HG03575 (cell line): ENCODE measurements at regions not wholly inside any gene's neighbourhood (a gene's known extent, or its start where the extent isn't known, plus 50 kb on each side); places are given as distances from the start of the nearest gene placed in this dataset.
"Not testable (repeated sequence)": the region's sequence is repeated elsewhere in the genome, so short reads cannot be mapped to it uniquely, and the experiment has no call there.

Experiments used
- ATAC-seq: cut with Tn5 transposase; IDR thresholded peaks from one replicate; pipeline ENCODE4 v1.9.1; 2021; ENCODE audit not compliant: unreplicated experiment, insufficient number of reproducible peaks, low FRiP score; ENCODE audit errors: extremely low read depth

GRCh38 chr5:87524217-87524616 is 111.5 kb upstream of the CCNH start:
- no peak for ATAC-seq

DNA sequence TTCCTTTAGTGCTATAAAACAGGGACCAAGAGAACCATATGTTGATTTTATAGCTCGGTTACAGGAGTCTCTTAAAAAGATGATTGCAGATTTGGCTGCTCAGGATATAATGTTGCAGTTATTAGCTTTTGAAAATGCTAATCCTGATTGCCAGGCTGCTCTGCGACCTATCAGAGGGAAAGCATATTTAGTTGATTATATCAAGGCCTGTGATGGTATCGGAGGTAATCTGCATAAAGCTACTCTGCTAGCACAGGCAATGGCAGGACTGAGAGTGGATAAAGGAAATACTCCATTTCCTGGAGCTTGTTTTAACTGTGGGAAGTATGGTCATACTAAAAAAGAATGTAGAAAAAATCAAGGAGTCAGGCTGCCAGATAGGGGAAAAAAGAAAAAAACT is 99.0 kb upstream of the CCNH start:
- not testable (repeated sequence) for ATAC-seq

DNA sequence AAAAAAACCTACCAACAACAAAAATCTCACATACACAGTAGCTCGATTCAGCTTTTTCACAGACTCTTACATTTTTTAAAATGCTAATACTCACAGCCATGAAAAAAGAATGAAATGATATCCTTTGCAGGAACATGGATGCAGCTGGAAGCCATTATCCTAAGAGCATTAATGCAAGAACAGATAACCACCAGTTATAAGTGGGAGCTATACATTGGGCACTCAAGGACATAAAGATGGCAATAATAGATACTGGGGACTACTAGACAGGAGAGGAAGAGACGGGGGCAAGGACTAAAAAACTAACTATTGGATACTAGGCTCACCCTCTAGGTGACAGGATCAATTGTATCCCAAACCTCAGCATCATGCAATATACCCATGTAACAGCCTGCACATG is 90.3 kb upstream of the CCNH start:
- ATAC-seq: no peak

DNA sequence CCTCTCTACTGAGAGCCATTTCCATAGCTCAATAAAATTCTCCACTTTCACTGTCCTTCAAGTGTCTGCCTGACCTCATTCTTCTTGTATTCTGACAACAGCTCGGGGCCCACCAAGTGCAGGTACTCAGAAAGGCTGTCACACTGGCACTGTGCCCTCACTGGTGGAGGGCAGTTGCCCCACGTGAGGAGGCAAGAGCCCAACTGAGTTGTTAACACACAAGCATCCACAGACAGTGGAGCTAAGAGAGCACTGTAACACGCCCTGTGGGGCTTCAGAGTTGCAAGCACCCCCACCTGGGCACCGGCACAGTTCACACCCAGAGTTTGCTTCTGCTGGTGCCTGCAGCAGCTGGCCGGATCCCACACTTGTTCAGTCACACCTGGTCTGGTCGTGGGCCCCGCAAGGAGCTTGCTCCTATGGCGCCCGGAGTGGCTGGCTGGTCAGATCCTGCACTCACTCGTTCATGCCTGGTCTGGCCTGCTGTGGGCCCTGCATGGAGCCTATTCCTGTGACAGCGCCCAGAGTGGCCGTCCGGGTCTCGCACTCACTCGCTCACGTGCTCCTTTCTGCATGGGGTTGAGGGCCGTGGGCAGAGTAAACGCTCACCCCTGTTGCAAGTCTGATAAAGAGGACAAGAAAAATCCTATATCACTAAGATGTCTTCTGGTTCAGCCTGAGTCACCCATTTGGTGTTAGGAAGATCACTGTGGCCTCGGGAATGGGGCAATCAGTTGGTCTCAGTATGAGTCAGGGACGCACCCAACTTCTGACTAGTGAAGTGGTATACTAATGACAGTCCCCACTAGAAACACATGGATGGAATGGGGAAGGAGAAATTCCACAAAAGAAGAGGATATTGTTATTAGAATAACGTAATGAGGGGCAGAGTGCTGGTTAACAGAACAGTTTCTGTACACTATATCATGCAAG is 87.0 kb upstream of the CCNH start:
- ATAC-seq: no peak
